Testis (tissue), 2 donors: ENCODE measurements at regions not wholly inside any gene's neighbourhood (a gene's known extent, or its start where the extent isn't known, plus 50 kb on each side); places are given as distances from the start of the nearest gene placed in this dataset.
A peak's percentile ranks its signal among the peaks of the same experiment; 100 is the strongest.

ENCODE experiments used
- DNase-seq: peaks from one replicate; pipeline ENCODE4 v3.0.0-alpha.2; 2019
- H3K27ac ChIP-seq, 2 donors: fragments of 200-600 bp; sonication (generic); one replicate each; pipeline ENCODE4 v1.5.1; 2019
- H3K27me3 ChIP-seq: fragments of 200-600 bp; sonication (generic); one replicate; pipeline ENCODE4 v1.5.1; 2019
- H3K36me3 ChIP-seq: fragments of 200-600 bp; sonication (generic); one replicate; pipeline ENCODE4 v1.5.1; 2017; ENCODE audit warnings: low read depth; ENCODE audit errors: missing control alignments
- H3K4me1 ChIP-seq: fragments of 200-600 bp; sonication (generic); one replicate; pipeline ENCODE4 v1.5.1; 2019
- H3K4me3 ChIP-seq, 2 donors: fragments of 200-600 bp; sonication (generic); one replicate each; pipeline ENCODE4 v1.5.1; 2017 to 2019
- H3K9me3 ChIP-seq: fragments of 200-600 bp; sonication (generic); one replicate; pipeline ENCODE4 v1.5.1; 2017
- POLR2A ChIP-seq: fragments of 450-650 bp; IDR thresholded peaks from one replicate; pipeline ENCODE4 v1.6.1; 2017; ENCODE audit warnings: antibody characterized with exemption, mild to moderate bottlenecking, moderate library complexity
- WGBS, 2 donors: methylation state at CpG; one replicate each; pipeline ENCODE4 v1.1.5; 2018; 5-methylcytosine and 5-hydroxymethylcytosine counted together
- intact Hi-C: fragments of 100-400 bp; cut with DNase I; formaldehyde crosslinking; loops from one replicate; pipeline ENCODE4 v1.15.1; 2023; ENCODE audit warnings: low total_unique reads
- TF ChIP-seq, protein P1 (sequence below), 3 experiments: fragments of 450-650 bp in 2 of 3; fragments of 200-600 bp in 1 of 3; sonication (generic) in 1 of 3; IDR thresholded peaks; one replicate each; pipeline ENCODE4 v1.5.1; 2016 to 2019; ENCODE audit warnings: antibody characterized with exemption in 3 of 3, mild to moderate bottlenecking in 2 of 3, moderate library complexity in 1 of 3

DNA sequence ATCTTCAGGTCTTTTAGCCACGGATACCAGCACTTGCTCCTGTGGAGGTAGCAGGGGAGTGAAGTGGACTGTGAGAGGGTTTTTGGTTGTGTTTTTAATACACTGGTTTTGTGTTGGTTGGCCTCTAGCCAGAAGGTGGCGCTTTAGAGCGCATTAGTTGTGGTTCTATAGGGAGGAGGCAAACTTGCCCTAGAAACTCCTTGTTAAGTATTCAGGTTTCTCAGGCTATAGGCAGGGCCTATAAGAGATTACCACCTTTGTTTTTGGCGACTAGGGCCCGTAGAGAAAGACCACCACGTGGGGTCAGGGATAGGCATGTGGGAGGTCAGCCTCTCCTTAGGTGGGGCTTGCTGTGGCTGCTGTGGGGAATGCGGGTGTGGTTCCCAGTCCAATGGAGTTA, 221.6 kb upstream of the SPANXN4 start:
- intact Hi-C loops: no loop called here
- H3K27me3 ChIP-seq: no peaks in the 10 kb centered on the region
- TF ChIP-seq, protein P1, sequence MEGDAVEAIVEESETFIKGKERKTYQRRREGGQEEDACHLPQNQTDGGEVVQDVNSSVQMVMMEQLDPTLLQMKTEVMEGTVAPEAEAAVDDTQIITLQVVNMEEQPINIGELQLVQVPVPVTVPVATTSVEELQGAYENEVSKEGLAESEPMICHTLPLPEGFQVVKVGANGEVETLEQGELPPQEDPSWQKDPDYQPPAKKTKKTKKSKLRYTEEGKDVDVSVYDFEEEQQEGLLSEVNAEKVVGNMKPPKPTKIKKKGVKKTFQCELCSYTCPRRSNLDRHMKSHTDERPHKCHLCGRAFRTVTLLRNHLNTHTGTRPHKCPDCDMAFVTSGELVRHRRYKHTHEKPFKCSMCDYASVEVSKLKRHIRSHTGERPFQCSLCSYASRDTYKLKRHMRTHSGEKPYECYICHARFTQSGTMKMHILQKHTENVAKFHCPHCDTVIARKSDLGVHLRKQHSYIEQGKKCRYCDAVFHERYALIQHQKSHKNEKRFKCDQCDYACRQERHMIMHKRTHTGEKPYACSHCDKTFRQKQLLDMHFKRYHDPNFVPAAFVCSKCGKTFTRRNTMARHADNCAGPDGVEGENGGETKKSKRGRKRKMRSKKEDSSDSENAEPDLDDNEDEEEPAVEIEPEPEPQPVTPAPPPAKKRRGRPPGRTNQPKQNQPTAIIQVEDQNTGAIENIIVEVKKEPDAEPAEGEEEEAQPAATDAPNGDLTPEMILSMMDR (IDR thresholded peaks at IDR 0.05): no peak
- TF ChIP-seq POLR2A: no peak
- no peaks in the 10 kb centered on the region for H3K4me1 ChIP-seq
- H3K36me3 ChIP-seq: no peaks in the 10 kb centered on the region
- H3K9me3 ChIP-seq: no peaks in the 10 kb centered on the region
- H3K27ac ChIP-seq: no peak overlapping the region
- peak; percentile 40 for DNase-seq
- no peak overlapping the region for H3K4me3 ChIP-seq
- 67% methylated on average over 7 of the region's 7 CpGs; no CpG with 5 or more reads in 1 of the 2 donors for WGBS, 2 donors

GRCh38 chrX:142819461-142819860, 206.3 kb upstream of the SPANXN4 start:
- WGBS, 2 donors: 60 to 80% methylated on average over 1 of the region's 5 CpGs
- intact Hi-C loops: no loop called here
- Histone ChIP-seq H3K27ac (no peak overlapping the region), H3K27me3 (no peaks in the 10 kb centered on the region), H3K9me3 (no peaks in the 10 kb centered on the region), H3K4me1 (no peaks in the 10 kb centered on the region), H3K4me3 (no peak overlapping the region), H3K36me3 (no peaks in the 10 kb centered on the region)
- TF ChIP-seq, protein P1 (IDR thresholded peaks at IDR 0.05): no peak
- no peak for TF ChIP-seq POLR2A
- DNase-seq: no peak

- Histone ChIP-seq H3K4me3 (no peak overlapping the region), H3K27me3 (no peaks in the 10 kb centered on the region), H3K36me3 (no peaks in the 10 kb centered on the region), H3K27ac (no peak overlapping the region), H3K9me3 (no peaks in the 10 kb centered on the region), H3K4me1 (no peaks in the 10 kb centered on the region)
- intact Hi-C loops: no loop called here
- no peak for DNase-seq
- 91 to 100% methylated on average over 1 of the region's 1 CpG for WGBS, 2 donors
- TF ChIP-seq POLR2A: no peak
- TF ChIP-seq, protein P1 (IDR thresholded peaks at IDR 0.05): no peak
Measured at GRCh38 chrX:142828129-142828528, 197.6 kb upstream of the SPANXN4 start.

- Histone ChIP-seq H3K9me3 (no peaks in the 10 kb centered on the region), H3K4me1 (no peaks in the 10 kb centered on the region), H3K27me3 (no peaks in the 10 kb centered on the region), H3K4me3 (no peak overlapping the region), H3K27ac (no peak overlapping the region), H3K36me3 (no peaks in the 10 kb centered on the region)
- intact Hi-C loops: no loop called here
- no peak for DNase-seq
- TF ChIP-seq, protein P1 (IDR thresholded peaks at IDR 0.05): no peak
- no peak for TF ChIP-seq POLR2A
- 44 to 63% methylated on average over 3 of the region's 3 CpGs for WGBS, 2 donors
Measured at GRCh38 chrX:142831961-142832530, 193.7 kb upstream of the SPANXN4 start.

GRCh38 chrX:142854970-142855369, 170.8 kb upstream of the SPANXN4 start:
- WGBS, 2 donors: 86 to 88% methylated on average over 2 of the region's 2 CpGs
- H3K4me1 ChIP-seq: no peaks in the 10 kb centered on the region
- intact Hi-C loops: no loop called here
- no peak for DNase-seq
- H3K9me3 ChIP-seq: no peaks in the 10 kb centered on the region
- H3K27me3 ChIP-seq: no peaks in the 10 kb centered on the region
- no peak overlapping the region for H3K4me3 ChIP-seq
- no peak overlapping the region for H3K27ac ChIP-seq
- TF ChIP-seq POLR2A: no peak
- TF ChIP-seq, protein P1 (IDR thresholded peaks at IDR 0.05): no peak
- no peaks in the 10 kb centered on the region for H3K36me3 ChIP-seq
